Stimulated activated CD8-positive, alpha-beta memory T cell treated with anti-CD3 and anti-CD28 coated beads, Interleukin-12 subunit alpha, Interleukin-12 subunit beta, amount 100 ng/mL, for 24 hours (primary cell): ENCODE measurements at regions not wholly inside any gene's neighbourhood (a gene's known extent, or its start where the extent isn't known, plus 50 kb on each side); places are given as distances from the start of the nearest gene placed in this dataset.
"Not testable (repeated sequence)": the region's sequence is repeated elsewhere in the genome, so short reads cannot be mapped to it uniquely, and the experiment has no call there.

Source experiments
- DNase-seq: peaks from one replicate; pipeline ENCODE4 v3.0.0-alpha.2; 2020; ENCODE audit errors: extremely low read depth

DNA sequence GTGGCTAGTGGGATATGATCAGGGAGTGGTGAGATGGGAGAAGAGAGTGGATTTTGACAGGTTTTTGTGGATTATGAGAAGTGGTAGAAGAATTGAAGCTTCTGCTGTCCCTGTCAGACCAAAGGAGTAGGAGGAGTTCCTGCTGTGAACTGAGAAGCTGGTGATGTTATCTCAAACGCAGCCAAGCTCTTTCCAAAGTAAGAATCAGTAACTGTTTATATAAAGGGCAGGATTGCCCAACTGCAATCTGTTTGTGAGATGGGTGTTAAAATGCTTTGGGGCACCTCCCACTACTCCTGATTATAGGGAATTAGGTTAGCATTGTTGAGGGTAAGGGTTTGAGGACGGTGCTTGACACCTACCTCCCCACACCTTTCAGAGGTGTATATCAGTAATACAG is 60.5 kb upstream of the USP25 start:
- DNase-seq: no peak

DNA sequence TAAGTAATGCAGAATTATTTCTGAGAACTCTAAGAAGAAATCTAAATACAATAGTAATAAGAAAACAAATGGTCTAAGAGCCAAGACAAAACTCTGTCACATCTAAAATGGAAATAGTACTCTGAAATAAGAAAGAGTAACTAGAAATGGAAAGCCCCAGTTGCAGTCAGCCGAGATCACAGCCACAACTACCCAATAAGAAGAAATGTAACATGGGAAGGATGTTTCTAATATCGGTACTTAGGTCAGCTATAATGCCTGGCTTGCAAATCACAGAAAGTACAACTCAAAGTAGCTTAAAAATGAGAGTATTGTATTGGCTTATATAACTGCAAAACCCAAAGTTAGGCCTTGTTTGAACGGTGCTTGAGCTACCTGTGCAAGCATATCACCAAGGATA is 58.6 kb upstream of the USP25 start:
- DNase-seq: no peak

DNA sequence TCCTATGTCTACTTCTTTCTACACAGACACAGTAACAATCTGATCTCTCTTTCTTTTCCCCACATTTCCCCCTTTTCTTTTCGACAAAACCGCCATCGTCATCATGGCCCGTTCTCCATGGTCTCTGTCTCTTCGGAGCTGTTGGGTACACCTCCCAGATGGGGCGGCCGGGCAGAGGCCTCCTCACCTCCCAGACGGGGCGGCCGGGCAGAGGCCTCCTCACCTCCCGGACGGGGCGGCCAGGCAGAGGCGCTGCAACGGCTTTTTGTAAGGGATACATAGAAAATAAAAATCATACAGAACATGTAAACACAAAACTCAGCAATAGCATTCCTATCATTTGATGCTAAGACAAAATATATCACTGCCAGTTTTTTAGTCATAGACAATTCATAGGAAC is 57.2 kb upstream of the USP25 start:
- not testable (repeated sequence) for DNase-seq

DNA sequence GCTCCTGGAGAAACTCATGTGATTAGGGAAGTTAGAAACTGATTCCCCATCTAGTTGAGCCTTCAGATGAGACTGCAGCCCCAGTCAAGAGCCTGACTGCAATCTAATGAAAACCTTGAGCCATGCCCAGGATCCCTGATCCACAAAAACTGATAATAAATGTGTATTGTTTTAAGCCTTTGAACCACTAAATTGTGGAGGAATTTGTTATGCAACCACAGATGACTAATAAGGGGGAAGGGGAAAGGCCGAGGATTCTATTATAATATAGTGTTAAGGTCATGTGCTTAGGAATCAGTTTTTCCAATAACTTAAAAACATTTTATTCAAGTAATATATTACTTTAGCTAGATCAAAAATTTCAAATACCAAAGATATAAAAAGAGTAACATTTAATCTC is 52.8 kb upstream of the USP25 start:
- no peak for DNase-seq

DNA sequence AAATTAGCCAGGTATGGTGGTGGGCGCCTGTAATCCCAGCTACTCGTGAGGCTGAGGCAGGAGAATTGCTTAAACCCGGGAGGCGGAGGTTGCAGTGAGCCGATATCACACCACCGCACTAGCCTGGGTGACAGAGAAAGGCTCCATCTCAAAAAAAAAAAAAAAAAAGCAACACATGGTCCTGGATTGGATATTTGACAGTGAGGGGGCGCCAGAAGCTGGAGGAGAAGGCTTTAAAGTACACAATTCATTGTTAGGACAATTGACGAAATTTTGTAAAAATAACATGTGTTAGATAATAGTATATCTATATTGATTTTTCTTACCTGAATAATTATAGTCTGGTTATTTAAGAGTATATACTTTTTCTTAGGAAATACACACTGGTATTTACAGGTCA is 50.2 kb upstream of the USP25 start:
- no peak for DNase-seq
